Hypothalamus (tissue), 51 donors: ENCODE measurements at regions not wholly inside any gene's neighbourhood (a gene's known extent, or its start where the extent isn't known, plus 50 kb on each side); places are given as distances from the start of the nearest gene placed in this dataset.

ENCODE experiments used
- DNase-seq, 51 donors: peaks; one replicate each; lab custom pipeline; 2025; lab: John Stamatoyannopoulos, UW

DNA sequence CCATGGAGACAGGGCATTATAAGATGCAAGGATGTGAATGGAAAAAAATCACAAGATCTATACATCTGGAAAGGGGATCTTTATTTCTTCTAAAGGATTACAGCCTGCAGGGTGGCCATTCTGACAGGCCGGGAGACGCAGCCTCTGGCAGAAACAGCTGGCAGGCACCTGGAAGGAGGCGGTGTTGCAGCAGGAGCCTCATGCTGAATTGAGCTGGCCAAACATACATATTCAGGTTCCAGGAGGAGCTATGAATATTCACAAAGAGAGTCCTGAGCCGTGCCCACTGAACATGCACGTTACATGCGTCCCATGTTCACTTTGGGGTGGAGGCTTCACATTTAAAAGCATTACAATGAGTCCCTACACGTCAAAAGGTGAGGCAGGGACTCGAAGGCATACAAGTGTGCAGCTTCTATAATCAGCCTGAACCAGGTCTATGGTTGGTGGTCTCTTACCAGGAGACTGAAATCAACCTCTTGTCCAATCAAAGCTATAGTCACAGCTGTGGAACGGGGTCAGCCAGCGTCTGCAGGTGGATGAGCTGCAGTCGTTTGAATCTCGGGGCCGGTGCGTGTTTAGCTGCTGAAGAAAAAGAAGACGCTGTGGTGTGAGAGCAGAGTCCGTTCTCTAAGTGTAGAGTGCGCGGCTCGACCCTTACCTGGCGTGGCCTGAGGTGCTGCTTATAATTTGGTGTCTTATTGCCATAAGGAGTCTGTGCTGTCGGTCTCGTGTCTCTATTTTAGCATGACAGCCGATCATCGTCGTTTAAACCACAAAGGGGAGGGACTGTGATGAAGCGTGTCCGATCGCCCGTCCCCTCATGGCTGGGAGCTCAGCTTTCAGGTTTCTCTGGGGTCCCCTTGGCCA lies 183.0 kb downstream of the ETS2 start:
- DNase-seq: no peak

DNA sequence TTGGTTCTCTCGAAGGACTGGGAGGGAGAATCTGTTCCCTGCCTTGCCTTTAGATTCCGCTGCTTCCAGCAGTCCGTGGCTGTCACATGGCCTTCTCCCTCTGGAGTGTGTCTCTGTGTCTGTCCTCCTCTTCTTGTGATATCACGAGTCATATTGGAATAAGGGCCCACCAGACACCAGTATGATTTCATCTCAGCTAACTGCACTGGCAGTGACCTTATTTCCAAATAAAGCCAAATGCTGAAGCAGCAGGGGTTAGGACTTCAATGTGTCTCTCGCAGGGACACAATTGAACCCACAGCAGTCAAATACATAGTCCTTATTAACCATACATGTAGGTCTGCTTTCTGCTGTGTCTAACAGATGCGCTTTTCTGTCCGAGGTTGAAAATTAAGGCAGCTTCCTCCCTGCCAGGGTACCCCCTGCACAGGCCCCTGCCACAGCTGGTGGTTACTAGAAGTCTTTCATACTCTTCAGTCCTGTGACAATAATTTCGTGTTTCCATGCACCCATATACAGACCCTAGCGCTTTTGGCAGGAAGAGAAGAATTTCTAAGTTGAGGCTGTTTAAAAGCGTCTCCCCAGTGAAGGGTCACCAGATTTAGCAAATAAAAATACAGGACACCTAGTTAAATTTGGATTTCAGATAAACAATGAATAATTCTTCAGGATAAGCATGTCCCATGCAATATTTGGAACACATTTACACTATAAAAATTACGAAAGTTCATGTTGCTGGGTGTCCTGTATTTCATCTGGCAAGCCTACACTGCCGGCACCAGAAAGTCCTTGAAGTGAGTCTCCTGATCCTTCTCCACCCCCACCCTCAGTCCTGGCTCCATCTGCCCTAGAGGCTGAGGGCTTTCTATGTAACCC lies 182.1 kb downstream of the ETS2 start:
- peak in 2 of 51 donors; percentile 4 to 7 for DNase-seq

DNA sequence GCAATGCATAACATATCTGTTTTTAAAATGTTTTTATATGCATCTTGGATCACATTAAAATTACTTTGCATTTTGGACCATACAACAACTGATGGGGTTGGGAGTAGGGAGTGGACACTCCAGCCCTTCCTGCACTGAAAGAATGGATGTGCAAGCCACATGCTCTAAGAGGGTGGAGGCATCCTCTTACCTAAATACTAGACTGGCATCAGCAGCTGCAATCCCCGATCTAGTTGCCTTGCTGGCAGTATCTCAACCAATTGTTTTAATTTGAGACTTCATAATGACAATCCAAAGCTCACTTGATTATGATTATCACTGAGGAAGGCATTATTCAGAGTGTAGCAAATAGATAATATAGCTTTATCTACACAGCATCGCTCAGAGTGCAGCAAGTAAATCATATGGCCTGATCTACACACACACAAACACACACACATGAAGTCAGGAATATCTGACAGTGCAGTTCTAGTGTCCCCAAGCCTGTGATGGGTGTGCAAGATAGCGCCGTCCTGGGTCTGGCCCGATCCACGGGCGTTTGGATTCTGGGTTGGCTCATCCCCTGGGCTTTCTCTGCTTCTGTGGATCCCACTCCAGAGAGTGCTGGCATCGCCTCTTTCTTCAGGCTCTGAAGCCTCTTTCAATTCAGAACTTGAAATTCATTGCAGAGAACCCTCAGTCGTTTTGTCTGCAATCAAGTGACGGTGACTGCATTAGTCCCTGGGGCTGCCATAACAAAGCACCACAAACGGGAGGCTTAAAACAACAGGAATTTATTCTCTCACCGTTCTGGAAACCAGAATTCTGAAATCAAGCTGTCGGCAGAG lies 181.3 kb downstream of the ETS2 start:
- DNase-seq: no peak

DNA sequence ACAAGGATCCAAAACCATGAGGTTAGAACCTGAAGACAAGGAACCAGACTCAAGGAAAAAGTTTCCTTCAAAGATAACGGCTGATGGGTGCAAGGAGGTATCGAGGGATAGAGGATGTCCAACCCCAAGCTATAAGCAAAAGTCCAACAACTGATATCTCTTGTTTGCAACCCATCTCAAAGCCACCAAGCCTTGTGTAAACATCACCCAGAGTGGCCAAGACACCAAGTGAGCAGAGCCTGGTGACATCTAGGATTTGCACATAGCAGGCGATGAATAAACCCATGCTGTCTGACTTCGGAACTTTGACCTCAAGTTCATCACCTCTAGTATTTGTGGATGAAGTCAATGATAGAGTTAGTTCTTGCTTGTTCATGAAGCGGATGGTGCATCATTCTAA lies 180.7 kb downstream of the ETS2 start:
- no peak for DNase-seq

DNA sequence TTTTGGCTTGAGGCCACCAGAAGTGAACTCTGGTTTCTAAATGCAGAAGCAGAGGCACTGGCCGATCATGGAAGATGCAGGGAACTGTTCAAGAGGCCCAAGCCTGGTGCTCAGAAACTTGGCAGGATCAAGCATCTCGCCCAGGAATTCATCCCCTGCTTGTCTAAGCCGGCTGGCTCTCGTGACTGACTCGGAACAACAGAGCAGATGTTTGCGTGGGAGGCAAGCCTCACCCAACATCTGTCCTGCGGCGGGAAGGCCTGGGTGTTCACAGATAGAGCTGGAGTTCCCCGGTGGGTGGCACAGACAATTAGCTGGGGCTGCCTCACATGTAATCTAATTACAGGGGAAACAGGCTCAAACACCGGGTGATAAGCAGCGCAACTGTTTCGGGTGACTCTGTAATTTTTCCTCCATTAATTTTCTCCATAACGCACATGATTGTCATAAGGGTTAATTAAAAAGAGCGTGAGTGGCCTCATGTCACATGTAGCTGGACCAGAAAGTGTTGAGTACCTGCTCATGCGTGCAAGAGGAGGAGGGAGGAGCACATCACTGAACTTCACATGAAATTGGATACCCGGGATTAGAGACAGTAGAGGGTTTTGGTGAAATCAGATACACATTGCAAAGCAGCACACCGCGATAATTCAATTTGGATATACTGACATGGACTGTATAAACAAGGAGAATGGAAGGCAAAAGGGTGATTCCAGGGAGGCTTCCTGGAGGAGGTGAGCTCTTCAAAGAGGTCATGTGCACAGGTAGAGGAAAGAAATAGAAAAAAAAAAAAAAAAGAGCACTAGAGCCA lies 180.0 kb downstream of the ETS2 start:
- DNase-seq: peak in 1 of 51 donors; percentile 10

DNA sequence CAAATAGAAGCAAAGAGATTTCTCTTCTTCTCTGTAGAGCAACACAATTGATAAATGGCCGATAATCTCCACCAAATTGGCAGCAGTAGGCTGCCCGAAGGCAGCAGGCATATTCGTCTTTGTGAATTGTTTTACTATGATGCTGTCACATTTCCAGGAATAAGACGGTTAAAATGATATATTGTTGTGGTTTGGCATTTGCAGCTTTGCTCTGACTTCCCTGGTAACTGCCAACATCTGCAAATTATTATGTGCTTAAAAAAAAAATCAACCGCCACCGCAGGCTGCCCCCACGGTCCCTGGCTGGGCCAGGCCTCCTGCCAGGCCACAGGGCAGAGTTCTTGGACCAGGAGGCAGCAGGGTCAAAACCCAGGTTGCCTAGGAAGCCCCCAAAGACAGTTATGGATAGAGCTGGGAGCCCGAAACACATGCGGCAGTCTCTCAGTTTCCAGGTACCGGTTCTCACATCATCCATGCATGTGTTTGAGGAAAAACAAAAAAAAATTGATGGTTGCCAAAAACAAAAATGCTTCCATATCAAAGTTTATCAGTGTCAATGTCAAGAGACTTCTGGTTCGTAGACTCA lies 179.3 kb downstream of the ETS2 start:
- DNase-seq: no peak

DNA sequence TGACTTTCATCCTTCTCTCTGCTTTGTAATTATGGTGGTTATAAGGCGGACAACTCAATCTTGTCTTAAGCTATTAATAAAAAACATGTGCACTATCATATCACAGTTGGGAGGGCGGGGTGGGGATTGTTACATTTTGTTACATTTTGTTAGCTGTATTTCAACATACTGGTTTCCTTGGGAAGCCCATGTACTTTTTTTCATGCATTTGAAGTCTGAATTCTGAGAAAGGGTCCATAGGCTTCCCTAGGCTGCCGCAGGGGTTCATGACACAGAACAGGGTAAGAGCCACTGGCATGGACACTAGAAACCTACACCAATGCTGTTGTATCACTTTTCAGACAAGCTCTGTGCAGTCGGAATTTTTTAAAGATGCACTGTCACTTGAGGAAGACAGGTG lies 178.8 kb downstream of the ETS2 start:
- no peak for DNase-seq

DNA sequence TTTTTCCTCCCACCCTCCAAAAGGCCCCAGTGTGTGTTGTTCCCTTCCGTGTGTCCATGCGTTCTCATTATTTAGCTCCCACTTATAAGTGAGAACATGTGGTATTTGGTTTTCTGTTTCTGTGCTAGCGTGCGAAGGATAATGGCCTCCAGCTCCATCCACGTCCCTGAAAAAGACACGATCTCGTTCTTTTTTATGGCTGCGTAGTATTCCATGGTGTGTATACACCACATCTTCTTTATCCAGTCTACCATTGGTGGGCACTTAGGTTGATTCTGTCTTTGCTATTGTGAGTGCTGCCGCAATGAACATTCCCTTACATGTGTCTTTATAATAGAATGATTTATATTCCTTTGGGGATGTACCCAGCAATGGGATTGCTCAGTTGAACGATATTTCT lies 177.8 kb downstream of the ETS2 start:
- no peak for DNase-seq

DNA sequence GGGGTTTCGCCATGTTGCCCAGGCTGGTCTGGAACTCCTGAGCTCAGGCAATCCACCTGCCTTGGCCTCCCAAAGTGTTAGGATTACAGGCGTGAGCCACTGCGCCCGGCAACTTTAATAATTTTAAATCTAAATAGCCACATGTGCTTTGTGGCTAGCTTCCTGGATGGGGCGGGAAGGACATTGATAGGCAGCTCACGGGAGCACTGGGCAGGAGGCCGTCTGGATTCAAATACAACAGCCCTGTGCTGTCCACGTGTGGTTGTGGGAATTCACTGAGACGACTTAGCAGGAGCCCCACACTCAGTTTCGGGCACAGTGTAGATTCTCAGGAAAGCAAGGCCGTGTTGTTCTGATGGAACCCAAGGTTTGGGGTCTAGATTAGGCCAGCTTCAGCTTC lies 177.1 kb downstream of the ETS2 start:
- DNase-seq: no peak

DNA sequence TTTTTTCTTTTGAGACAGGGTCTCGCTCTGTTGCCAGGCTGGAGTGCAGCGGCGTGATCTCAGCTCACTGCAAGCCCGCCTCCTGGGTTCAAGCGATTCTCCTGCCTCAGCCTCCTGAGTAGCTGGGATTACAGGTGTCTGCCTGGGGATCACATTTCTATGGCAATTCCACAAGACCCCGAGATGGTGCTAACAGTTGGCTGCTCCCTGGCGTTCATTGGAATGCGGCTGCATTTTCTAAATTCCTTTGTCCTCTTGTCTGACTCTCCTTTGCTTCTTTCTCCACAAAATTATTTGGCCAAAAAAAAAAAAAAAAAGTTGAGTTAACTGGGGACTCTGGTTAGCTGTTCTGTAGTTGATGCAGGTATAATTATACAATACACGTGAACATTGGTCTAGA lies 176.4 kb downstream of the ETS2 start:
- no peak for DNase-seq

DNA sequence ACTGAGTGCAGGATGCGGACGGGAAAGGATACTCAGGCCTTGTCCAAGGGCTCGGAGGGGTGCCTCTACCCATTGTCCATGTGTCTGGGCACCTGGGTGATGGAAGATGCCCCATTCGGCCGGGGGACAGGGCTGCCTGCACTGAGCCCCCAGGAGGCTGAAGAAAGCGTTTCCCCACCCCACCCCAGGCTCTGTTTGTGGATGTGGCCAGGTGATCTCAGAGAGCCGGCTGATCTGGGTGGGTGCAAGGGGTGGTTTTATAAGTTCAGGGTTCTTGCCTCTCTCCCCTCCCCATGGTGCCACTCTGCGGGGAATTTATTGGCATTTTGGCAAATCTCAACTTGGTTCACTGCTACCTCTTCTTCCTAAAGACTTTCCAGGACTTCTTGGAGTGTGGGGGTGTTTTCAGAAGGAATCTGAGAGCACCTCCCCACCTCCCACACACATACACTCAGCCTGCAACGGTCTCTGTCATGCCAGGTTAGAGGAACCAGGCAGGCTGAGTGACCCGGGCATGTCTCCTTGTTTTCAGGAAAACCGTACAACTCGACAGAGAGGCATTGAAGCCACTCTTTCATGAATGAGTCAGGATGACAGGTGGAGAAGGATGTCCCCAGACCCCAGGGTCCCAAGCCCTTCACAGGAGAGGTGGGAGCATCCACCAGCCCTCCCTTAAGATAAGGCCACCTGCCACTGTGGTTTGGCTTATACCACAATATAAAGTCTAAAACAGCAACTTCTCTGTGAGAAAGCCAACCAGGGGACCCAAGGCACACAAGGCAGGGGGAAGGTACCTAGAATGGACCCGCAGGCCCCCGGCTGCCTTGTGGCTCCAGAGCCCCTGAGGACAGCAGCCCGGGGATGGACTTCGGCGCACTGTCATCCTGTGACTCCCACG lies 174.9 kb downstream of the ETS2 start:
- no peak for DNase-seq

DNA sequence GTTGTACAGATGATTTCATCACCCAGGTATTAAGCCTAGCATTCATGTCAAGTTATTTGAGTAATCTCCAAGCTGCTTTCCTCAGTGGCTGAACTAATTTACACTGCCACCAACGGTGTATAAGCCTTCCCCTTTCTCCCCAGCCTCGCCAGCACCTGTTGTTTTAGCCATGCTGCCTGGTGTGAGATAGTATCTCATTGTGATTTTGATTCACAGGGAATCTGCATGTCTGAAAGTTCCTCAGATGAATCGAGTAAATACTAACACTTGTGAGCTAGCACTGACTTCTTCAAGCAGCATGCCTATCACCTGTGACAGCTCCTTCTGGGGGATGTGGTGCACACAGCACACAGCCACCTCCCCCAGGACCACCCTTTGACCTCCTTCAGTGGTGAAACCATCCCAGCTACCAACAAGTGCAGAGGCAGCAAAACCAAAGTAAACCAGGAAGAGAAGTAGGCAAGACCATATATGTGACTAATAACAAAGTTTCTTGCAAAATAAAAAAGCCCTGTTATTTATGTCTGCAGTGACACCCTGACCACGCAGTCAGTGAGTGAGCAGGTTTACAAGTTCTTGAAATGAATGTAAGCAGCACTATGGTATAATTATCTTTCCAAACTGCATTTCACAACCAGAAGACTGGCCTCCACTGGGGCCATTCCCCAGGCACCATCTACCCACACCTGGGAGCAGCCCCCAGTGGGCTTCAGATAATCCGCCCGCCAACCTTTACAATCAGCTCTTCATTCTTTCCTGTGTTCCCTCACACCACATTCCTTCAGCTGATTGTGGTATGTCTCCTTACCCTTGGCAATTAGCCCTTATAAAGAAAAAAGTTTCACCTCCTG lies 173.8 kb downstream of the ETS2 start:
- no peak for DNase-seq

DNA sequence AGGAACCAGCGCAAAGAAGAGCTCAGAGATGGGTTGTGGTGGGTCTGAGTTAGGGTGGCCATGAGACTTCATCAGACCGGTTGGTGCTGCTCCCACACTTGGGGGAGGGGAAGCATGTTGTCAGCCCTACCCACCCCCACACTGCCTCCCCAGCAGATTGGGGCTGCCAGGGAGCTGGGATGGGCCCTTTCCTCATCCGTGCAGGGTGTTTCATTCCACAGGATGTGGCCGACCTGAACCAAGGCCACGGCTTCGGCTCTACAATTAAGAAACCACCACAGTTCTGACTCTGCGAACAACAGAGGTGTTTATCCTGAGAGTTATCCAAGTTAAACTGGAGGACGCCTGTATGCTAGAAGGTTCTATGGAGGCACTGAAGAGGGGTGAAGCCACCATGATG lies 171.2 kb downstream of the ETS2 start:
- DNase-seq: no peak

DNA sequence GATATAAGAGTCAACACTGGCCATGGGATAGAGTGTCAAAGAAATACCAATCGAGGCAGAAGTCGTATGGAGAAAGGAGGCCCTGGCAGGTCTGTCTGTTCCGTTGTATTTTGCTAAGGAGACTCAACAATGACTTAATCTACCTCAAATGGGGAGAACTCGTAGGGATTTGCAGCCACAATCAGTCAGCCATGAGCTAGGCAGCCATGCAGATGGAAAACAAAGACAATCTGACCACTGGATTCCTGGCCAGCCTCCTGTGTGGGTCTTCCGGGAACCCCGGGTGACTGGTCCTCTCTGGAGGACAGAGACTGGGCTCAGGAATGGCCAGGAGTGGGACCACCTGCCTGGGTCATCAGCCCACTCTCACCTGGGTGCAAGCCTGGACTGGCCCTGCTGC lies 167.8 kb downstream of the ETS2 start:
- DNase-seq: no peak

DNA sequence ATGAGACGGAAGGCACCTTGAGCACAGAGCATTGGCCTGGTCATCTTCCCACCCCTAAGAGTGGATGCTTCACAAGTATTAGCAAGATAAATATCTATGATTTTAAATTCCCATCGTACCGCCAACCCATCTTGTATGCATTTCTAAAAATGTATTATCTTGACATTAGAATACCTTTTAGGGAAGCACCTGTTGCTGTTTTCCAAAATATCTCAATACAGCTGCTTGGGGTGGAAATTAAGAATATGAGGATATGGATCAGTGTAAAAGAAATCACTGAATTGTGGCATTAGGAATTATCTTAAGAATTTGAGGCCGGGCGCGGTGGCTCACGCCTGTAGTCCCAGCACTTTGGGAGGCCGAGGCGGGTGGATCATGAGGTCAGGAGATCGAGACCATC lies 166.3 kb downstream of the ETS2 start:
- DNase-seq: no peak

DNA sequence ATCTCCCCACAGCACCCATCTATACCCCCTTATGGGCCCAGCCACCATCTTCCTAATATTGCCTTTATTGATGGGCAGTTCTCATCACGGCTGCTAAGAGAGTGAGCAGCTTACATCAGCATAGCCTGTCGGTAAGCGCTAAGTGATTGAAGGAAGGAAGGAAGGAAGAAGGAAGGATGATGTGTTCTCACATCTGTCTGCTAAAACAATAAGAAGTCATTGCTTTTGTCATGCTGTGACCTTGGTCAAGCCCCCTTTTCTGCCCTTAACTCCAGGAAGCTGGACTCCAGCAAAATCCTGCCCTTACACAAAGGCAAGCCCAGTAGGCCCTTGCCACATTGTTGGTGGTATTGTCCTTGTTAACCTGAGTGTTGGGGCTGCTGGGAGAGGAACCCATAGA lies 165.0 kb downstream of the ETS2 start:
- no peak for DNase-seq

DNA sequence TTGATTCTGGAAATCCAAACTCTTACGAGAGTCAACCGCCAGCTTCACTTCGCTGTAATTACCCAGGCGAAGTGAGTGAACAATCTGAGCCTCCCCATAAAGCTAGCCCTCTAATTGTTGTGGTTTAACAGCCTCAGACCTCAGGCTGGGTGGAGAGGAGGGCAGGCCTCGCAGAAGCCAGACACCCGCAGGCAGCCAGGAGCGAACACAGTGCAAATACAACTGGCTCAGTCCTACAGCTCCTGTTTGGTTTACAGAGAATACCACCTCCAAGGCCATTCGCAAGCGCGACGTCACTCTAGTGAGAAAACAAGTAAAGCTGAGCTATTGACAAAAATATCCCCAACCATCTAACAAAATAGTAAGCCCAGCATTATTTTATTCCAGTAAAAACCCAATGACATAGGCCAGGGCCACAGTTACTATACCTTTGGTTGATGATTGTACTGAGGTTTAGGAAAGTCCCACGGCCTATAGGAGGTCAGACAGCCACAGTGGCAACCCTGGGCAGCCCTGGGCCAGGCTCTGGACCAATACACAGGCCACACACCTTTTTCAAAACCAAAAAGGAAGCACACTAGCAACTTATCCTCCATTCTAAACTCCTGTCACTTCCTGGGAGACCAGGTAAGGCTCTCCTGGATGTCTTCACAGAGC lies 163.3 kb downstream of the ETS2 start:
- DNase-seq: no peak
